Gastroesophageal sphincter (tissue), 4 donors: ENCODE measurements at regions not wholly inside any gene's neighbourhood (a gene's known extent, or its start where the extent isn't known, plus 50 kb on each side); places are given as distances from the start of the nearest gene placed in this dataset.

ENCODE experiments used
- ATAC-seq: fragments of 150-250 bp; one replicate; pipeline ENCODE4 v1.9.1; 2016; ENCODE audit warnings: mild to moderate bottlenecking, moderate library complexity
- H3K27ac ChIP-seq, 4 donors: fragments of 200-600 bp; sonication (generic) in 3 of 4; 1 replicate in 3 of 4; 2 replicates in 1 of 4; pipeline ENCODE4 v1.5.1; 2016 to 2019
- H3K27me3 ChIP-seq: fragments of 200-600 bp; sonication (generic); one replicate; pipeline ENCODE4 v1.5.1; 2019
- H3K36me3 ChIP-seq, 2 donors: fragments of 200-600 bp; sonication (generic); one replicate each; pipeline ENCODE4 v1.5.1; 2019; ENCODE audit warnings: control low read depth in 1 of 2
- H3K4me1 ChIP-seq, 3 donors: fragments of 200-600 bp; sonication (generic); 1 replicate in 2 of 3; 2 replicates in 1 of 3; pipeline ENCODE4 v1.5.1; 2016 to 2019; ENCODE audit warnings: control low read depth in 2 of 3
- H3K4me3 ChIP-seq, 2 donors: fragments of 200-600 bp; sonication (generic); one replicate each; pipeline ENCODE4 v1.5.1; 2019; ENCODE audit warnings: mild to moderate bottlenecking in 1 of 2, moderate library complexity in 1 of 2
- H3K9me3 ChIP-seq, 3 donors: fragments of 200-600 bp; sonication (generic); one replicate each; pipeline ENCODE4 v1.5.1; 2017 to 2019; ENCODE audit warnings: control low read depth in 2 of 3
- CTCF ChIP-seq, 4 experiments: fragments of 200-600 bp in 2 of 4; fragments of 450-650 bp in 2 of 4; sonication (generic) in 1 of 4; IDR thresholded peaks; one replicate each; pipeline ENCODE4 v1.5.1; 2017 to 2019; ENCODE audit warnings: antibody characterized with exemption in 4 of 4, mild to moderate bottlenecking in 2 of 4, moderate library complexity in 2 of 4
- EP300 ChIP-seq: sonication (generic); formaldehyde crosslinking; IDR thresholded peaks from one replicate; pipeline ENCODE4 v1.6.1; 2017; ENCODE audit warnings: antibody characterized with exemption, mild to moderate bottlenecking
- POLR2A ChIP-seq, 2 donors: fragments of 450-650 bp; IDR thresholded peaks; one replicate each; pipeline ENCODE4 v1.6.1; 2017; ENCODE audit warnings: antibody characterized with exemption in 2 of 2, mild to moderate bottlenecking in 2 of 2, moderate library complexity in 1 of 2
- POLR2AphosphoS5 ChIP-seq: sonication (generic); formaldehyde crosslinking; IDR thresholded peaks from one replicate; pipeline ENCODE4 v1.6.1; 2017; ENCODE audit warnings: antibody characterized with exemption
- WGBS, 2 donors: methylation state at CpG; one replicate each; pipeline ENCODE4 v1.1.5; 2018; ENCODE audit warnings: low coverage in 1 of 2; 5-methylcytosine and 5-hydroxymethylcytosine counted together

DNA sequence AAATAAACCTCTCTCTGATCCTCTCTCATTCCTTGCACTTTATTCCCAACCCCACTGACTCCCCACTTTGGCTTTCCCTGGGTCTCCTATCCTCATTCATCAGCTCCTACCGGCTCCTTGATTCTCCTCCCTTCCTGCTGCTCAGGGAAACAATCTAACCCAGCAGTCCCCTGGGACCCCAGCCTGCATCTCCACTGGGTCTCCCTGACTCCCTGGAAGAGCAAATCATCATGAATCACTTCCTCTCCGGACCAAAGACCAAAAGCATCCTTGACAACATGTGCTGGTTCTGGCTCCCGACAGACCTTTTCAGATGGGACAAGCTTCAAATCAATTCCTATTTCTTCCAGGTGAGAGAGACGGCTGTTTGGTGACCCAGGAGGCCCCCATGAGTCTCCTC lies 76.6 kb downstream of the HSPB8 start:
- ATAC-seq = no peak
- Histone ChIP-seq H3K27ac (no peak overlapping the region), H3K27me3 (no peaks in the 10 kb centered on the region), H3K9me3 (no peaks in the 10 kb centered on the region), H3K36me3 (no peaks in the 10 kb centered on the region), H3K4me3 (no peak overlapping the region), H3K4me1 (no peaks in the 10 kb centered on the region)
- 33 to 49% methylated on average over 2 to 3 of the region's 4 CpGs for WGBS, 2 donors
- TF ChIP-seq CTCF (IDR thresholded peaks at IDR 0.05) = no peak
- no peak for TF ChIP-seq POLR2AphosphoS5
- TF ChIP-seq POLR2A (IDR thresholded peaks at IDR 0.05) = no peak
- no peak for TF ChIP-seq EP300

DNA sequence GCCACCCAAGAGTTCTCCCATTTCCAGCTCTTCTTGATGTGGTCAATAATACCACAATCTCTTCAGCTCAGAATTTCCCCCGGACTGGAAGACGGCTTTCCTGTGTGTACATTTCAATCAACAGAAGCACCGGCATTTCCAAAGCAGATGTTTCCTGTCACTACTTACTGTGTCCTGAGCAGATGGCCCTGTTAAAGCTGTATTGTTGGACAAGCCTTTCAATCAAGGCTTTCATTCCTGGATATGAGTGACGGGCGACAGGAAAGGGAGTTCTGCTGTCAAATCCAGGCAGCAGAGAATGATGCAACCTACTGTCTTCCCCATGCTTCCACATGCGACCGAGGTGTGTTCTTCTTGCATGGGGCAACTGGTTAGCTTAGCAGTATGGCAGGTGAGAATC lies 76.4 kb upstream of the CCDC60 start:
- H3K27ac ChIP-seq = no peak overlapping the region
- peaks cover 0 to 5% (median 0%) of the 10 kb centered on the region in 3 donors for H3K9me3 ChIP-seq
- 48 to 52% methylated on average over 4 to 5 of the region's 7 CpGs for WGBS, 2 donors
- H3K4me3 ChIP-seq = no peak overlapping the region
- no peak for ATAC-seq
- TF ChIP-seq POLR2A (IDR thresholded peaks at IDR 0.05) (no peak), CTCF (IDR thresholded peaks at IDR 0.05) (no peak), POLR2AphosphoS5 (no peak), EP300 (no peak)
- no peaks in the 10 kb centered on the region for H3K4me1 ChIP-seq
- H3K27me3 ChIP-seq = no peaks in the 10 kb centered on the region
- H3K36me3 ChIP-seq = no peaks in the 10 kb centered on the region

GRCh38 chr12:119258556-119258955 lies 76.0 kb upstream of the CCDC60 start:
- TF ChIP-seq EP300 (no peak), POLR2AphosphoS5 (no peak), POLR2A (IDR thresholded peaks at IDR 0.05) (no peak), CTCF (IDR thresholded peaks at IDR 0.05) (no peak)
- Histone ChIP-seq H3K27ac (no peak overlapping the region), H3K27me3 (no peaks in the 10 kb centered on the region), H3K36me3 (no peaks in the 10 kb centered on the region), H3K9me3 (peaks cover 0 to 5% (median 0%) of the 10 kb centered on the region in 3 donors), H3K4me3 (no peak overlapping the region), H3K4me1 (no peaks in the 10 kb centered on the region)
- 81 to 87% methylated on average over 3 to 4 of the region's 4 CpGs for WGBS, 2 donors
- no peak for ATAC-seq

GRCh38 chr12:119259484-119259883 lies 75.0 kb upstream of the CCDC60 start:
- no peak for ATAC-seq
- Histone ChIP-seq H3K4me3 (no peak overlapping the region), H3K4me1 (no peaks in the 10 kb centered on the region), H3K27ac (no peak overlapping the region), H3K27me3 (no peaks in the 10 kb centered on the region), H3K9me3 (peaks cover 0 to 5% (median 0%) of the 10 kb centered on the region in 3 donors), H3K36me3 (no peaks in the 10 kb centered on the region)
- TF ChIP-seq CTCF (IDR thresholded peaks at IDR 0.05) = no peak
- TF ChIP-seq POLR2AphosphoS5 = no peak
- no peak for TF ChIP-seq EP300
- TF ChIP-seq POLR2A (IDR thresholded peaks at IDR 0.05) = no peak
- WGBS, 2 donors = 43% methylated on average over 4 of the region's 4 CpGs; no CpG with 5 or more reads in 1 of the 2 donors

DNA sequence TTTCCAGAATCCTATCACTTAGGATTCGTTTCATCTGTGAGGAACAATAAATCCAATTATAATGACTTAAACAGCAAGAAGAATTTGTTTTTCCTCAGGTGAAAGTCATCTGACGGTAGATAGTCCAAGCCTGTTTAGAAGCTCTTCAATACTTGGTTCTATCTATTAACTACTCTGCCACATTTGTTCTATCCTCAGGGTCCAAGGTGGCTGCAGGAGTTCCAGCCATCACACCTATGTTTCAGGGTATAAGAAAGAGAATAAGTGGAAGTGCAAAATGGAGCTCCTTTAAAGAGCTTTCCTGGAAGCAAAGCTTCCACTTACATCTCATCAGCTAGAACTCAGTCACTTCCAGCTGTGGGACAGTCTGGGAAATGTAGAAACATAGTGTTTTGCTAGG lies 72.1 kb upstream of the CCDC60 start:
- WGBS, 2 donors = 88 to 100% methylated on average over 2 of the region's 2 CpGs
- Histone ChIP-seq H3K27ac (no peak overlapping the region), H3K9me3 (peaks cover 0 to 9% (median 0%) of the 10 kb centered on the region in 3 donors), H3K4me1 (no peaks in the 10 kb centered on the region), H3K27me3 (no peaks in the 10 kb centered on the region), H3K4me3 (no peak overlapping the region), H3K36me3 (no peaks in the 10 kb centered on the region)
- no peak for ATAC-seq
- no peak for TF ChIP-seq POLR2AphosphoS5
- TF ChIP-seq CTCF (IDR thresholded peaks at IDR 0.05) = no peak
